ENCODE measurements at regions not wholly inside any gene's neighbourhood (a gene's known extent, or its start where the extent isn't known, plus 50 kb on each side); places are given as distances from the start of the nearest gene placed in this dataset.

GRCh38 chr18:56139792-56140254 is 498.6 kb downstream of the TXNL1 start:
- no peak overlapping the region for H3K4me3 ChIP-seq (ENCODE audit: insufficient read depth, low read depth, low read length)
- DNase-seq (peak; percentile 95), ATAC-seq (ENCODE audit: low read depth) (peak; percentile 96)
- ChIA-PET CTCF (no interaction called here), POLR2A (ENCODE audit: unreplicated experiment) (interaction anchor here (0.5 to 1.1 kb wide), 3 partner anchors 55 to 212 kb away, joined by 3 to 9 read pairs (median 4); no protein-coding TSS in a partner anchor)
- H2AK9ac ChIP-seq (replicated peaks; ENCODE audit: low read depth, low read length, poor library complexity), result peak overlapping the region; percentile 49
- peak overlapping the region; percentile 90 for H4K5ac ChIP-seq (ENCODE audit: low read depth, low read length)
- peak overlapping the region; percentile 27; the same call in 1 of the 2 replicates for H3K4me2 ChIP-seq (ENCODE audit: low read depth, low read length)
- no peaks in the 10 kb centered on the region for H3K36me3 ChIP-seq (ENCODE audit: control insufficient read depth, insufficient read depth, low read length)
- peak overlapping the region; percentile 96 for H2BK120ac ChIP-seq (ENCODE audit: low read depth, low read length)
- in situ Hi-C loops (cut with MboI; ENCODE audit: low sequenced_read_pairs), result no loop called here
- H3K23ac ChIP-seq (ENCODE audit: low read depth, low read length), result peak overlapping the region; percentile 70
- dilution Hi-C loops (cut with HindIII; ENCODE audit: low sequenced_read_pairs, unreplicated experiment), result no loop called here
- WGBS, 2 experiments (ENCODE audit: extremely low coverage in 2 of 2, insufficient read length in 1 of 2), result 54% methylated on average over 4 of the region's 8 CpGs; no CpG with 5 or more reads in 1 of the 2 experiments
- H3K9me1 ChIP-seq (ENCODE audit: insufficient read depth, low read length), result peaks cover 15% of the 10 kb centered on the region
- H2BK15ac ChIP-seq (ENCODE audit: low read depth, low read length), result peak overlapping the region; percentile 90
- peak overlapping the region; percentile 86 to 93 for H4K8ac ChIP-seq (ENCODE audit: low read depth in 2 of 2, low read length in 2 of 2)
- peak overlapping the region; percentile 78 for H3K56ac ChIP-seq (ENCODE audit: extremely low read depth, insufficient read depth, low read length)
- no peaks in the 10 kb centered on the region for H4K20me1 ChIP-seq (ENCODE audit: insufficient read depth, low read length)
- peak overlapping the region; percentile 96 for H3K4ac ChIP-seq (ENCODE audit: low read depth, low read length)
- BruUV-seq (replicated peaks), result no TSS peak
- H3K27me3 ChIP-seq (ENCODE audit: control insufficient read depth, insufficient read depth, low read length), result no peaks in the 10 kb centered on the region
- 0 out of 4 replicates have a peak, but pooled peaks cover 0 to 4% of the 10 kb centered on the region in 2 experiments for H3K79me1 ChIP-seq (ENCODE audit: low read depth in 1 of 2, low read length in 2 of 2)
- H2BK5ac ChIP-seq (ENCODE audit: low read depth, low read length, poor library complexity, severe bottlenecking), result peak overlapping the region; percentile 98
- H3K27ac ChIP-seq (ENCODE audit: insufficient read depth, low read length), result peak overlapping the region; percentile 82
- intact Hi-C loops (cut with micrococcal nuclease), result no loop called here
- peak overlapping the region; percentile 85 for H3K18ac ChIP-seq (ENCODE audit: low read depth, low read length)
- peak overlapping the region; percentile 94 for H2BK20ac ChIP-seq (ENCODE audit: low read depth, low read length)
- H2AFZ ChIP-seq (replicated peaks; ENCODE audit: low read length, poor library complexity), result peak overlapping the region; percentile 84
- no peaks in the 10 kb centered on the region for H3K9me3 ChIP-seq (ENCODE audit: control insufficient read depth, insufficient read depth, low read length)
- H4K91ac ChIP-seq (ENCODE audit: insufficient read depth, low read depth, low read length), result peak overlapping the region; percentile 99
- H3K9ac ChIP-seq (ENCODE audit: low read depth, low read length), result peak overlapping the region; percentile 19
- TF ChIP-seq FOS (IDR thresholded peaks at IDR 0.05; ENCODE audit: low read depth, low read length), result peak; percentile 47; the same call in 1 of the 2 replicates
- no peak for TF ChIP-seq BHLHE40 (IDR thresholded peaks at IDR 0.05; ENCODE audit: low read depth, low read length)
- TF ChIP-seq MAFK (IDR thresholded peaks at IDR 0.05; ENCODE audit: low read depth, low read length), result no peak; the same call in 1 of the 2 replicates
- TF ChIP-seq, protein P1, sequence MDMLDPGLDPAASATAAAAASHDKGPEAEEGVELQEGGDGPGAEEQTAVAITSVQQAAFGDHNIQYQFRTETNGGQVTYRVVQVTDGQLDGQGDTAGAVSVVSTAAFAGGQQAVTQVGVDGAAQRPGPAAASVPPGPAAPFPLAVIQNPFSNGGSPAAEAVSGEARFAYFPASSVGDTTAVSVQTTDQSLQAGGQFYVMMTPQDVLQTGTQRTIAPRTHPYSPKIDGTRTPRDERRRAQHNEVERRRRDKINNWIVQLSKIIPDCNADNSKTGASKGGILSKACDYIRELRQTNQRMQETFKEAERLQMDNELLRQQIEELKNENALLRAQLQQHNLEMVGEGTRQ (IDR thresholded peaks at IDR 0.05; ENCODE audit: low read depth, low read length), result no peak
- TF ChIP-seq RAD21 (IDR thresholded peaks at IDR 0.05; ENCODE audit: low read length), result no peak
- peak overlapping the region; percentile 75 for H3K14ac ChIP-seq (replicated peaks; ENCODE audit: low read depth, low read length)
- H2AK5ac ChIP-seq (ENCODE audit: low read depth, low read length), result peak overlapping the region; percentile 89
- H3K4me1 ChIP-seq (ENCODE audit: control insufficient read depth, insufficient read depth, low read length), result peaks cover 11% of the 10 kb centered on the region

Measured in IMR-90 (cell line).